H9 (cell line): ENCODE measurements at regions not wholly inside any gene's neighbourhood (a gene's known extent, or its start where the extent isn't known, plus 50 kb on each side); places are given as distances from the start of the nearest gene placed in this dataset.

Experiments used
- DNase-seq: peaks from one replicate; pipeline ENCODE4 v3.0.0-alpha.2; 2017
- H2AFZ ChIP-seq: one replicate; pipeline ENCODE4 v1.6.1; 2013; ENCODE audit warnings: mild to moderate bottlenecking, low read length, control low read depth, moderate library complexity
- H2AK5ac ChIP-seq: 2 replicates; pipeline ENCODE4 v1.6.1; 2013; ENCODE audit warnings: low read length, control low read depth, mixed read lengths; ENCODE audit not compliant: insufficient read length
- H2BK120ac ChIP-seq: one replicate; pipeline ENCODE4 v1.6.1; 2013; ENCODE audit warnings: low read depth, mild to moderate bottlenecking, low read length, control low read depth, inconsistent platforms; ENCODE audit not compliant: poor library complexity, severe bottlenecking
- H2BK12ac ChIP-seq: 2 replicates; pipeline ENCODE4 v1.6.1; 2013; ENCODE audit warnings: low read length, control low read depth, mixed read lengths, low read depth; ENCODE audit not compliant: insufficient read length
- H2BK15ac ChIP-seq: 2 replicates; pipeline ENCODE4 v1.6.1; 2013; ENCODE audit warnings: low read depth, low read length, control low read depth
- H2BK20ac ChIP-seq: one replicate; pipeline ENCODE4 v1.6.1; 2013; ENCODE audit warnings: low read depth, mild to moderate bottlenecking, low read length, control low read depth, inconsistent platforms; ENCODE audit not compliant: poor library complexity, severe bottlenecking
- H2BK5ac ChIP-seq: 2 replicates; pipeline ENCODE4 v1.6.1; 2013; ENCODE audit warnings: low read length, control low read depth, mixed read lengths; ENCODE audit not compliant: insufficient read length
- H3K14ac ChIP-seq: 2 replicates; pipeline ENCODE4 v1.6.1; 2013; ENCODE audit warnings: low read length, control low read depth; ENCODE audit not compliant: insufficient read depth
- H3K18ac ChIP-seq: 2 replicates; pipeline ENCODE4 v1.6.1; 2013; ENCODE audit warnings: low read depth, mild to moderate bottlenecking, mixed read lengths, low read length, control low read depth; ENCODE audit not compliant: insufficient read length
- H3K23ac ChIP-seq: 2 replicates; pipeline ENCODE4 v1.6.1; 2013; ENCODE audit warnings: low read length, control low read depth, mixed read lengths, low read depth; ENCODE audit not compliant: insufficient read length
- H3K23me2 ChIP-seq: 2 replicates; pipeline ENCODE4 v1.6.1; 2013; ENCODE audit warnings: low read depth, mild to moderate bottlenecking, mixed read lengths, low read length, control low read depth; ENCODE audit not compliant: insufficient read length, poor library complexity, severe bottlenecking
- H3K27ac ChIP-seq: 2 replicates; pipeline ENCODE4 v1.5.1; 2013; ENCODE audit warnings: low read length, control low read depth, mixed read lengths, low read depth; ENCODE audit not compliant: insufficient read length
- H3K27me3 ChIP-seq: 2 replicates; pipeline ENCODE4 v1.6.1; 2013; ENCODE audit warnings: low read length, control low read depth, inconsistent platforms; ENCODE audit not compliant: insufficient read depth
- H3K4ac ChIP-seq: 2 replicates; pipeline ENCODE4 v1.6.1; 2013; ENCODE audit warnings: low read depth, mild to moderate bottlenecking, control low read depth, inconsistent platforms, low read length, moderate library complexity
- H3K4me1 ChIP-seq: 2 replicates; pipeline ENCODE4 v1.6.1; 2013; ENCODE audit warnings: low read length, control low read depth, inconsistent platforms; ENCODE audit not compliant: insufficient read depth
- H3K4me2 ChIP-seq: 2 replicates; pipeline ENCODE4 v1.6.1; 2013; ENCODE audit warnings: low read length, control low read depth, mixed read lengths; ENCODE audit not compliant: insufficient read length, insufficient read depth
- H3K56ac ChIP-seq: 2 replicates; pipeline ENCODE4 v1.6.1; 2013; ENCODE audit warnings: low read depth, mild to moderate bottlenecking, mixed read lengths, low read length, control low read depth; ENCODE audit not compliant: insufficient read length
- H3K79me1 ChIP-seq: 2 replicates; pipeline ENCODE4 v1.6.1; 2013; ENCODE audit warnings: low read depth, mild to moderate bottlenecking, moderate library complexity, low read length, control low read depth, inconsistent platforms; ENCODE audit not compliant: insufficient read depth, poor library complexity, severe bottlenecking
- H3K79me2 ChIP-seq: 2 replicates; pipeline ENCODE4 v1.6.1; 2013; ENCODE audit warnings: low read length, control low read depth, inconsistent platforms; ENCODE audit not compliant: insufficient read depth
- H3K9ac ChIP-seq: 2 replicates; pipeline ENCODE4 v1.6.1; 2013; ENCODE audit warnings: low read length, control low read depth, mixed read lengths; ENCODE audit not compliant: insufficient read length; ENCODE audit errors: extremely low read depth
- H3K9me3 ChIP-seq: one replicate; pipeline ENCODE4 v1.6.1; 2013; ENCODE audit warnings: low read depth, low read length, inconsistent platforms; ENCODE audit not compliant: control insufficient read depth
- H3T11ph ChIP-seq: one replicate; pipeline ENCODE4 v1.6.1; 2013; ENCODE audit warnings: mild to moderate bottlenecking, low read length, control low read depth, inconsistent platforms
- H4K20me1 ChIP-seq: one replicate; pipeline ENCODE4 v1.6.1; 2013; ENCODE audit not compliant: control insufficient read depth, insufficient read length, insufficient read depth
- H4K5ac ChIP-seq: 2 replicates; pipeline ENCODE4 v1.6.1; 2013; ENCODE audit warnings: low read depth, mild to moderate bottlenecking, mixed read lengths, low read length, control low read depth; ENCODE audit not compliant: insufficient read length
- H4K8ac ChIP-seq: replicated peaks from 2 replicates; pipeline ENCODE4 v1.6.1; 2013; ENCODE audit warnings: low read length, control low read depth, mixed read lengths, low read depth; ENCODE audit not compliant: insufficient read length
- H4K91ac ChIP-seq: 2 replicates; pipeline ENCODE4 v1.6.1; 2013; ENCODE audit warnings: low read depth, mild to moderate bottlenecking, moderate library complexity, mixed read lengths, low read length, control low read depth; ENCODE audit not compliant: insufficient read length
- H3K27ac Mint-ChIP-seq, 3 experiments: 2 replicates in 2 of 3; 3 replicates in 1 of 3; pipeline ENCODE4 v1.8.0; 2020 to 2021; ENCODE audit warnings: mixed read lengths in 3 of 3, mild to moderate bottlenecking in 1 of 3, moderate library complexity in 1 of 3
- H3K27me3 Mint-ChIP-seq: 2 replicates; pipeline ENCODE4 v1.8.0; 2021; ENCODE audit warnings: low read depth, mild to moderate bottlenecking, moderate library complexity, mixed read lengths
- H3K36me3 Mint-ChIP-seq, 3 experiments: 2 replicates in 2 of 3; 3 replicates in 1 of 3; pipeline ENCODE4 v1.8.0; 2020 to 2021; ENCODE audit warnings: low read depth in 3 of 3, mixed read lengths in 3 of 3; ENCODE audit not compliant: insufficient read depth in 1 of 3
- H3K4me1 Mint-ChIP-seq, 2 experiments: 2 replicates each; pipeline ENCODE4 v1.8.0; 2020; ENCODE audit warnings: mixed read lengths in 2 of 2
- H3K4me3 Mint-ChIP-seq, 2 experiments: 2 replicates in 1 of 2; 3 replicates in 1 of 2; pipeline ENCODE4 v1.8.0; 2020 to 2021; ENCODE audit warnings: mild to moderate bottlenecking in 2 of 2, mixed read lengths in 2 of 2, moderate library complexity in 1 of 2
- H3K9me3 Mint-ChIP-seq, 2 experiments: 2 replicates in 1 of 2; 3 replicates in 1 of 2; pipeline ENCODE4 v1.8.0; 2020; ENCODE audit warnings: mild to moderate bottlenecking in 2 of 2, mixed read lengths in 2 of 2, moderate library complexity in 1 of 2
- WGBS: extraction: QIAGEN DNeasy Blood & Tissue Kit; methylation state at CpG from one replicate; pipeline ENCODE4 v1.1.7; 2013; ENCODE audit warnings: missing lambda C conversion rate, low lambda C conversion rate, mixed read lengths; ENCODE audit not compliant: insufficient read length; ENCODE audit errors: extremely low coverage; 5-methylcytosine and 5-hydroxymethylcytosine counted together
- TF ChIP-seq, protein P1 (sequence below): fragments of 200-600 bp; sonication (generic); conservative IDR thresholded peaks from 3 replicates; pipeline ENCODE4 v1.8.0; 2021; ENCODE audit warnings: antibody characterized with exemption, mild to moderate bottlenecking

DNA sequence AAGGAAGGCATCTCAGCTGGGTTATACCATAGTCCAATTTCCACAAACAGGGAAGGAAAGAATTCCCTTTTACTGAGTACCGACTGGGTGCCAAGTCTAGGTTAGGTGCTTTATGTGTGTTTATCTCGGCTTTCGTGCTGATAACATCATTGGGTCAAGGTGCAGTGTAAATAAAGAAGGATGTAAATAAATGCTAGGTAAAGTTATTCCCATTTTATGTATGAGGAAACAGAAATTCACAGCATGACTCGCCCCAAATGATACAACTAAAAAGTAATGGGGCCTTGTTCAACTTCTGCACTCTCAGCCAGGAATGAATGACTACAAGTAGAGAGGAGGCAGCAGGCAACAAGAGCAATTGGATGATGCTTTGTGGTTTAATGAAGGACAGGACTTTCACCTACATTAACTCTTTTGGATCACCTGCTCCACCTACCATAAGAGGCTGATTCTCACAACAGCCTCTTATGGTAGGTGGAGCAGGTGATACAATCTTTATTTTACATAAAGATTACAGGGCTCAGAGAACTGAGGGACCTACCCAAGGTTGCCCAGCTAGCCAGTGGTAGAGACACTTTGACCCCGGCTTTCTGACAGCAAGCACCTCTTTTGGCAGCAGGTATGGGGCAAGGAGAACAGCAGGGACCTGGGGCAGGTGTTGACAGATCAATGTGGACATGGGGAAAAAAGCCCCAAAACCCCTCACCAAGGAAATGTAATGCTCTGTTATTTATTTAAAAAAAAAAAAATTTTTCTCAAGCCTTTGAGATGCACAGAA, 213.4 kb upstream of the NUDT4 start:
- Histone ChIP-seq H2BK5ac (no peak overlapping the region), H2BK20ac (no peak overlapping the region), H3K4me2 (no peak overlapping the region), H3K9me3 (no peaks in the 10 kb centered on the region), H4K8ac (no peak overlapping the region), H3K27ac (no peak overlapping the region), H3K18ac (no peak overlapping the region), H3K23me2 (no peaks in the 10 kb centered on the region), H3K9ac (no peak overlapping the region), H3K27me3 (peaks cover 2% of the 10 kb centered on the region; the same call in 1 of the 2 replicates), H3K4me1 (no peaks in the 10 kb centered on the region), H2AFZ (no peak overlapping the region), H3K14ac (no peak overlapping the region), H3T11ph (no peak overlapping the region), H4K20me1 (no peaks in the 10 kb centered on the region), H2AK5ac (no peak overlapping the region), H3K56ac (no peak overlapping the region), H2BK12ac (no peak overlapping the region), H4K5ac (no peak overlapping the region), H3K79me1 (no peaks in the 10 kb centered on the region), H4K91ac (no peak overlapping the region), H3K4ac (no peak overlapping the region), H2BK15ac (no peak overlapping the region), H3K23ac (no peak overlapping the region), H2BK120ac (no peak overlapping the region), H3K79me2 (no peaks in the 10 kb centered on the region)
- Mint-ChIP-seq H3K4me3 (no peak overlapping the region), H3K27ac (no peak overlapping the region), H3K36me3 (no peaks in the 10 kb centered on the region), H3K27me3 (peaks cover 50% of the 10 kb centered on the region), H3K4me1 (peaks cover 17 to 18% of the 10 kb centered on the region in 2 experiments), H3K9me3 (peaks cover 0 to 2% of the 10 kb centered on the region in 2 experiments; a peak in 3 of 5 replicates)
- WGBS: no CpG with 5 or more reads among the region's 5 CpGs
- TF ChIP-seq, protein P1, sequence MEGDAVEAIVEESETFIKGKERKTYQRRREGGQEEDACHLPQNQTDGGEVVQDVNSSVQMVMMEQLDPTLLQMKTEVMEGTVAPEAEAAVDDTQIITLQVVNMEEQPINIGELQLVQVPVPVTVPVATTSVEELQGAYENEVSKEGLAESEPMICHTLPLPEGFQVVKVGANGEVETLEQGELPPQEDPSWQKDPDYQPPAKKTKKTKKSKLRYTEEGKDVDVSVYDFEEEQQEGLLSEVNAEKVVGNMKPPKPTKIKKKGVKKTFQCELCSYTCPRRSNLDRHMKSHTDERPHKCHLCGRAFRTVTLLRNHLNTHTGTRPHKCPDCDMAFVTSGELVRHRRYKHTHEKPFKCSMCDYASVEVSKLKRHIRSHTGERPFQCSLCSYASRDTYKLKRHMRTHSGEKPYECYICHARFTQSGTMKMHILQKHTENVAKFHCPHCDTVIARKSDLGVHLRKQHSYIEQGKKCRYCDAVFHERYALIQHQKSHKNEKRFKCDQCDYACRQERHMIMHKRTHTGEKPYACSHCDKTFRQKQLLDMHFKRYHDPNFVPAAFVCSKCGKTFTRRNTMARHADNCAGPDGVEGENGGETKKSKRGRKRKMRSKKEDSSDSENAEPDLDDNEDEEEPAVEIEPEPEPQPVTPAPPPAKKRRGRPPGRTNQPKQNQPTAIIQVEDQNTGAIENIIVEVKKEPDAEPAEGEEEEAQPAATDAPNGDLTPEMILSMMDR: no peak
- no peak for DNase-seq
